K562 (cell line): ENCODE measurements at regions not wholly inside any gene's neighbourhood (a gene's known extent, or its start where the extent isn't known, plus 50 kb on each side); places are given as distances from the start of the nearest gene placed in this dataset.

ENCODE experiments used
- ATAC-seq: fragments of 200-7000 bp; cut with Tn5 transposase; 3 replicates; pipeline ENCODE4 v1.9.1; 2020; ENCODE audit warnings: moderate library complexity
- BruUV-seq: library from RNA; stranded (reverse); fragments of 400-500 nt; replicated peaks from 2 replicates; lab custom pipeline; 2021; lab: Mats Ljungman, UMichigan
- CTCF ChIA-PET: fragments of 300-600 bp; formaldehyde crosslinking; extraction: SDS; loops from one replicate; lab custom pipeline; 2021; ENCODE audit warnings: low intra/inter-chr PET ratio; lab: Yijun Ruan, JAX
- POLR2A ChIA-PET: fragments of 300-600, 350-650 bp; sonication (Branson Sonifier 250); formaldehyde crosslinking; extraction: SDS; loops from one replicate; lab custom pipeline; 2021; ENCODE audit warnings: antibody characterized with exemption, inconsistent platforms; lab: Yijun Ruan, JAX
- DNase-seq, 4 experiments: peaks; one replicate each; pipeline versions ENCODE4 v3.0.0 to v3.0.0-alpha.2; 2011 to 2018; ENCODE audit warnings: low spot score in 3 of 4, mixed read lengths in 3 of 4; ENCODE audit errors: extremely low read depth in 1 of 4
- FAIRE-seq: peaks from 2 replicates; lab custom pipeline; 2011; peaks lifted over from hg19 to GRCh38; lab: Jason Lieb, UNC
- H2AFZ ChIP-seq: 2 replicates; pipeline ENCODE4 v1.6.0; 2011; ENCODE audit warnings: low read depth, low read length, control low read depth, inconsistent platforms
- H3K27ac ChIP-seq: fragments of 200-600 bp; 3 replicates; pipeline ENCODE4 v1.8.0; 2011; ENCODE audit warnings: low read depth, mild to moderate bottlenecking, control low read depth, inconsistent platforms, low read length, moderate library complexity, mixed read lengths; ENCODE audit errors: extremely low read depth
- H3K27me3 ChIP-seq, 2 experiments: fragments of 300-600 bp in 1 of 2; 2 replicates in 1 of 2; 3 replicates in 1 of 2; pipeline versions ENCODE4 v1.6.0 to v1.8.0; 2011; ENCODE audit warnings: inconsistent platforms in 2 of 2, low read length in 2 of 2, mild to moderate bottlenecking in 1 of 2, mixed read lengths in 1 of 2, moderate library complexity in 1 of 2; ENCODE audit not compliant: control insufficient read depth in 2 of 2, insufficient read depth in 2 of 2
- H3K36me3 ChIP-seq: fragments of 300-600 bp; 3 replicates; pipeline ENCODE4 v1.8.0; 2011; ENCODE audit warnings: mild to moderate bottlenecking, low read length, inconsistent platforms; ENCODE audit not compliant: control insufficient read depth, insufficient read depth
- H3K4me1 ChIP-seq, 2 experiments: fragments of 200-600 bp in 1 of 2; replicated peaks in 1 of 2; 2 replicates in 1 of 2; 3 replicates in 1 of 2; pipeline versions ENCODE4 v1.5.1 to v1.8.0; 2011; ENCODE audit warnings: inconsistent platforms in 2 of 2, low read length in 2 of 2, mild to moderate bottlenecking in 1 of 2, mixed read lengths in 1 of 2, moderate library complexity in 1 of 2; ENCODE audit not compliant: control insufficient read depth in 2 of 2, insufficient read depth in 2 of 2
- H3K4me2 ChIP-seq: 2 replicates; pipeline ENCODE4 v1.6.1; 2011; ENCODE audit warnings: low read length, control low read depth, inconsistent platforms, mixed read lengths; ENCODE audit not compliant: insufficient read depth
- H3K4me3 ChIP-seq: fragments of 200-600 bp; sonication (generic), shearing (Covaris generic); 2 replicates; pipeline ENCODE4 v1.5.1; 2016; ENCODE audit warnings: control low read depth, inconsistent platforms
- H3K79me2 ChIP-seq: fragments of 200-600 bp; 3 replicates; pipeline ENCODE4 v1.8.0; 2011; ENCODE audit warnings: low read length, inconsistent platforms; ENCODE audit not compliant: control insufficient read depth, insufficient read depth
- H3K9ac ChIP-seq, 2 experiments: 2 replicates each; pipeline versions ENCODE4 v1.6.0 to v1.6.1; 2011; ENCODE audit warnings: low read depth in 2 of 2, low read length in 2 of 2, control low read depth in 1 of 2, inconsistent platforms in 1 of 2, mild to moderate bottlenecking in 1 of 2, mixed read lengths in 1 of 2; ENCODE audit not compliant: insufficient read depth in 1 of 2
- H3K9me1 ChIP-seq: one replicate; pipeline ENCODE4 v1.6.0; 2011; ENCODE audit warnings: inconsistent platforms, mild to moderate bottlenecking, low read length, moderate library complexity; ENCODE audit not compliant: control insufficient read depth, insufficient read depth
- H3K9me3 ChIP-seq: replicated peaks from 2 replicates; pipeline ENCODE4 v1.5.1; 2011; ENCODE audit warnings: low read depth, low read length, inconsistent platforms; ENCODE audit not compliant: control insufficient read depth, insufficient read depth
- H4K20me1 ChIP-seq: replicated peaks from 2 replicates; pipeline ENCODE4 v1.6.1; 2011; ENCODE audit warnings: low read length, inconsistent platforms, mixed read lengths; ENCODE audit not compliant: control insufficient read depth, insufficient read depth
- NFIC ChIP-seq: fragments of 450-650 bp; IDR thresholded peaks from 2 replicates; pipeline ENCODE4 v1.6.1; 2017; ENCODE audit warnings: mild to moderate bottlenecking, inconsistent platforms
- SMARCB1 ChIP-seq: IDR thresholded peaks from 2 replicates; pipeline ENCODE4 v1.6.1; 2011; ENCODE audit warnings: improper control_type of control experiment, low read depth; ENCODE audit not compliant: insufficient read length
- ZNF316 ChIP-seq: fragments of 450-650 bp; IDR thresholded peaks from 2 replicates; pipeline ENCODE4 v1.6.1; 2016
- WGBS: fragments of 100-300 bp; shearing (Covaris generic); methylation state at CpG from one replicate; pipeline ENCODE4 v1.1.6; 2016; ENCODE audit warnings: low coverage, mixed read lengths; ENCODE audit not compliant: insufficient coverage; ENCODE audit errors: missing lambda C conversion rate; 5-methylcytosine and 5-hydroxymethylcytosine counted together
- in situ Hi-C: fragments of 300-500 bp; cut with MboI; formaldehyde crosslinking; loops from 4 replicates; pipeline ENCODE4 v1.15.0; 2018; ENCODE audit warnings: inconsistent platforms, mixed read lengths
- intact Hi-C: fragments of 100-400 bp; cut with micrococcal nuclease; formaldehyde crosslinking; loops from 2 replicates; pipeline ENCODE4 v1.14.2; 2022
- TF ChIP-seq, protein P1 (sequence below): fragments of 250-450 bp; sonication (Bioruptor Pico); IDR thresholded peaks from 2 replicates; pipeline ENCODE4 v1.4.0; 2020; ENCODE audit warnings: mild to moderate bottlenecking, moderate library complexity

DNA sequence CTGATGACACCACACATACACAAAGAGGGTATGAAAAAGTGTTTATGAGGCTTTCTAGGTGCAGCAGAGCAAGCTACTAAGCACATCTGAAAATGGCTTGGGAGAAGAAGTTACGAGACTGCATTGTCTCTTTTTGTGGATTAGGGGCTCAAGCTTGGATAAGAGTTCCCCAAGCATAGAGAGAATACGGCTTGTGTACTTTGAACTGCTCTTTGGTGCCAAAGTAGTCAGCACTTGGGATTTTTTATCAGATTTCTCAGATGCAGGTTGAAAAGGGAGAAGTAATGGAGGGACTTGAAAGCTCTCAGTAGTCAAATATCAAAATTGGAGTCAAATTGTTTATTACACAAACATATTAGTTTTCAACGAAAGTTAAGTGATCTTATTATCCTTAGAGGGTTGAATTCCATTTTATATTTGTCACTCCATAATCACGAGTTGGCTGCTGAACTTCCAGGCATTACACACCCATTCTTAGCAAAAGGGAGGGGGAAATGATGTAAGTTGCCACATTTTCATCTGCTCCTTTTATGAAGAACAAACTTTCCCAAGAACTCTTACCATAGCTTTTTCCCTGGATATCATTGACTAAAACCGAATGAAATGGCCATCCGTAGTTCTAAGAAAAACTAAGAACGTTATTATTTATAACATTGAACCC lies 1904.9 kb downstream of the PCDH7 start:
- FAIRE-seq (no peak), DNase-seq (no peak), ATAC-seq (no peak)
- Histone ChIP-seq H3K27ac (no peak overlapping the region), H3K27me3 (no peaks in the 10 kb centered on the region), H3K4me2 (no peak overlapping the region), H3K9me3 (no peaks in the 10 kb centered on the region; the same call in 1 of the 2 replicates), H3K9me1 (no peaks in the 10 kb centered on the region), H3K4me3 (no peak overlapping the region), H3K9ac (no peak overlapping the region), H3K79me2 (no peaks in the 10 kb centered on the region), H4K20me1 (no peaks in the 10 kb centered on the region), H3K4me1 (no peaks in the 10 kb centered on the region), H2AFZ (no peak overlapping the region), H3K36me3 (no peaks in the 10 kb centered on the region)
- BruUV-seq: no TSS peak
- TF ChIP-seq, protein P1, sequence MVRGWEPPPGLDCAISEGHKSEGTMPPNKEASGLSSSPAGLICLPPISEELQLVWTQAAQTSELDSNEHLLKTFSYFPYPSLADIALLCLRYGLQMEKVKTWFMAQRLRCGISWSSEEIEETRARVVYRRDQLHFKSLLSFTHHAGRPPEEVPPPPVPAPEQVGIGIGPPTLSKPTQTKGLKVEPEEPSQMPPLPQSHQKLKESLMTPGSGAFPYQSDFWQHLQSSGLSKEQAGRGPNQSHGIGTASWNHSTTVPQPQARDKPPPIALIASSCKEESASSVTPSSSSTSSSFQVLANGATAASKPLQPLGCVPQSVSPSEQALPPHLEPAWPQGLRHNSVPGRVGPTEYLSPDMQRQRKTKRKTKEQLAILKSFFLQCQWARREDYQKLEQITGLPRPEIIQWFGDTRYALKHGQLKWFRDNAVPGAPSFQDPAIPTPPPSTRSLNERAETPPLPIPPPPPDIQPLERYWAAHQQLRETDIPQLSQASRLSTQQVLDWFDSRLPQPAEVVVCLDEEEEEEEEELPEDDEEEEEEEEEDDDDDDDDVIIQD (CRISPR knock-in tag): no peak
- TF ChIP-seq SMARCB1 (no peak), ZNF316 (no peak), NFIC (no peak)
- WGBS: 1% methylated on average over 7 of the region's 7 CpGs
- intact Hi-C loops (no loop called here), in situ Hi-C loops (no loop called here)
- CTCF ChIA-PET: no interaction called here
- POLR2A ChIA-PET: no interaction called here
